RPMI8226 (cell line): ENCODE measurements at regions not wholly inside any gene's neighbourhood (a gene's known extent, or its start where the extent isn't known, plus 50 kb on each side); places are given as distances from the start of the nearest gene placed in this dataset.
"Not testable (repeated sequence)": the region's sequence is repeated elsewhere in the genome, so short reads cannot be mapped to it uniquely, and the experiment has no call there.

Experiments used
- DNase-seq: peaks from one replicate; pipeline ENCODE4 v3.0.0-alpha.2; 2015

DNA sequence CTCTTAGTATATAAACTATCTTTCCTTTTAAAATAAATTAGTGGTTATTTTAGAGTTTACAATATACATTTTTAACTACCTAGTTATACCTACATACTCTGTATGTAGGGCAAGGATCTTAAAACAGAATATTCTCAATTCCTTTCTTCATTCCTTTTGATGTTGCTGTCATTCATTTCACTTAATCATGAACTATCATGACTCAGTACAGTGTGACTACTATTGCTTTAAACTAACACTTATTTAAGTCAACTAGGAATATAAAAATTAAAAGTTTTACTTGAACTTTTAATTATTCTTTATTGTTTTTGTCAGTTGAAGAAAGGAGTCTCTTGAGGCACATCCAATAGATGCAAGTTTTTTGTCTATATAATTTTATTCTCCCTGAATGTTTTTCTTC lies 726.4 kb downstream of the BRINP3 start:
- DNase-seq: no peak

DNA sequence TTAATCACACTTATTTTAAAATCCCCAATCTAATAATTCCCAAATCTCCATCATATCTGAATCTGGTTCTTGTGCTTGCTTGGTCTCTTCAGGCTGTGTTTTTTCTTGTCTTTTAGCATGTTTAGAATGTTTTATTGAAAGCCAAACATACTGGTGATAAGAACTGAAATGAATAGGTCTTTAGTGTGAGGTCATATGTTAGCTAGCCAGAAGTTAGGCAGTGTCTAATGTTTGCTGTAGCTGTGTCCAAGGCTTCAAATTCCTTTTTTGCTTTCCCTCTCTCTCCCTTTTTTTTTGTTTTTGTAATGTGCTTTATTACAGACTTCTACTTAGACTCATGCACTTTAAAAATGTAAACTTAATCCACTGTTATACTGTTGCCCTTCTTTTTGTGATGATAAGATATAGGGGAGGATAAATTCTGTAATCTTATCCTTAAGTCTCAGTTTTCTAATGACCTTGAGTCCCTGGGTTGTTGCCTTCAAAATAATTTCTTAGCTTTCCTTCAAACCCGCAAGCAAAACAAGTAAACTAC lies 725.1 kb downstream of the BRINP3 start:
- no peak for DNase-seq

DNA sequence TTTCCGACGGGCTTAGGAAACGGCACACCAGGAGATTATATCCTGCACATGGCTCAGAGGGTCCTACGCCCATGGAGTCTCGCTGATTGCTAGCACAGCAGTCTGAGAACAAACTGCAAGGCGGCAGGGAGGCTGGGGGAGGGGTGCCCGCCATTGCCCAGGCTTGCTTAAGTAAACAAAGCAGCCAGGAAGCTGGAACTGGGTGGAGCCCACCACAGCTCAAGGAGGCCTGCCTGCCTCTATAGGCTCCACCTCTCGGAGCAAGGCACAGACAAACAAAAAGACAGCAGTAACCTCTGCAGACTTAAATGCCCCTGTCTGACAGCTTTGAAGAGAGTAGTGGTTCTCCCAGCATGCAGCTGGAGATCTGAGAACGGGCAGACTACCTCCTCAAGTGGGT lies 722.6 kb downstream of the BRINP3 start:
- not testable (repeated sequence) for DNase-seq

DNA sequence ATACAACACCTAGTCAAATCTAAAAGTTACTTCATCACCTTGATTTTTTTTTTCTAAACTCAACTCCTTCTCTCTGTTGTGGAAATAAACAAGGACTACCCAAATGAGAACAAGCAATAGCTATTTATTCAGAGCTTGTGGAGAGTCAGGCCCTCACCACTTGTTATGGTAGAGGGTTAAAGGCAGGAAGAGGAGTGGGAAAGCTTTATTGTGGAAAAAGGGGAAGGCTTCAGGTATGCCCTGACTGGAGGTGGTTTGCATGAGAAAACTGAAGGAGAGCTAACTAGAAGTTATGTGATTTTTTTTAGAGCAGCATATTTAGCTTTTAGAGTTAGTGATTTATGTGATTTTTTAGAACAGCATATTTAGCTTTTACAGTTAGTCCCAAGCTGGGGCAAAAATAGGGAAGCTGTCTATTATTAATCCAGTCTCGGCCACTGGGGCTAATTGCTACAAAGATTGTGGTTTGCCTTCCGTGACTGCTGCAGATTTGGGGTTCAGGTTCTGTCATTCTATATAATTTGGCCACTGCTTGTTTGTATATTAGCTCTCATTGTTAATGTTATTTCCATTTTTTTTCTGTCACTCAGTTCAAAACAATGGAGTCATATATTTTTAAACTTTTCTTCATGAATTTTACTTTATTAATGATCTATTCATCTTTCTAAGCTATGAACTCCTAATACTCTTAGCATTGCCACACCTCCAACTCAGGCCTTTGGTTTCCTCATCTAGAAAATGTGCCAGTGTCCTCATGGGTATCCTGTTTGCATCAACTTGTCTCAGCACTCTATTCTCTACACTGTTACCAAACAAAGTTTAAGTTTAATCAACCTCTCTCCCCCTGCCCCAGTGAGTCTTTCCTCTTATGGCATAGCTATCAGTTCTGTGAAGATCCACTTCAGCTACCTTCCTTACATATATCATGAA lies 713.0 kb downstream of the BRINP3 start:
- no peak for DNase-seq

DNA sequence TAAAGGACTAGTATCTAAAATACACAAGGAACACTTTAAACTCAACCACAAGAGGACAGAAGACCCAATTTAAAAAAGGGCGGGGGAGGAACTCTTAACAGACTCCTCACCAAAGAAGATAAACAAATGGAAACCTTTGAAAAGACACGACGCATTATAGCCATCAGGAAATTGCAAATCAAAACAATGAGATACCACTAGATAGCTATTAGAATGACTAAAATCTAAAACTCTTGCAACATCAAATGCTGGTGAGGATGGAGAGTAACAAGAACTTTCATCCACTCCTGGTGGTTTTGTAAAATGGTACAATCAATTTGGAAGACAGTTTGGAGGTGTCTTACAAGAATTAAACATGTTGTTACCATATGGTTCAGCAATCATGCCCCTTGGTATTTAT lies 708.2 kb downstream of the BRINP3 start:
- DNase-seq: no peak

DNA sequence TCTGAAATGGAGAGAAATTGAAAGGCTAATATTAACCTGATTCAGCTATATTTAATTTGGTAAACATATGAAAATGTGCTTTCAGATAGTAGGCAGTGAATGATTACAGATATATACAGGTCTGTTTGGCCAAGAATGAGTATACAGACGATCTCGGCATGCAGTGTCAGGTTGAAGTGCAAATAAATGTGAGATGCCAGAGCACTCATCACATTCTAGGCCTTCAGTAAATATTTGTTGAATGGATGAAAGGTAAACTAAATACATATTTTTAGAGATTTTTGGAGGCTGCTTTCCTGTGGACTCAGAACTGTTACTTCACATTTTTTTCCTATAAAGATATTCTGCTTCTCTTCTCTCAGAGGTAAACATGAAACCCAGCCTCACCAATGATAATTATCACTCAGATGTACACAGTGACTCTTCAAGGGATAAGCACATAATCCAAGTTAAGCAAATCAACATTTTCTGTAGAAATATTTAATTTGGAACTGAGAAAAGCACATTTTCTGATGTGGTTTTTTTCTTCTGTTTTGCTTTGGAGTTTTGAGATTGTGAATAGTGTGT lies 702.9 kb downstream of the BRINP3 start:
- DNase-seq: no peak

DNA sequence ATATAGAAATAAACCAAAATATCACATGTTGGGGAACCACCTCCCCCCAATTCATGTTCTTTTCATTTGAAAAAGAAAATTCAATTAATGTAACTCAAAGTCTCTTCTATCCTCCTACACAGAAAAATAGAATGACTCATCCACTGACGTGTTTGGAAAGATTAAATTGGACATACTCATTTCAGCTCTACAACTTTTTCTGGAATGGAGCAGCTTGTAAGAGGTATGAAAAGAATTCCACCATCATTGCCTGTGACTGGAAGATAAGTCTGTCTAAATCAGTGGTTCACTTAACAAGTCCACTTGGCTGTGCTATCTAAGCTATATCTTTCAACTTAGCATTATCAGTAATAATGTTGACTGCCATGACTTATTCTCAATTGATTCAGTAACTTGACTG lies 702.3 kb downstream of the BRINP3 start:
- DNase-seq: no peak

DNA sequence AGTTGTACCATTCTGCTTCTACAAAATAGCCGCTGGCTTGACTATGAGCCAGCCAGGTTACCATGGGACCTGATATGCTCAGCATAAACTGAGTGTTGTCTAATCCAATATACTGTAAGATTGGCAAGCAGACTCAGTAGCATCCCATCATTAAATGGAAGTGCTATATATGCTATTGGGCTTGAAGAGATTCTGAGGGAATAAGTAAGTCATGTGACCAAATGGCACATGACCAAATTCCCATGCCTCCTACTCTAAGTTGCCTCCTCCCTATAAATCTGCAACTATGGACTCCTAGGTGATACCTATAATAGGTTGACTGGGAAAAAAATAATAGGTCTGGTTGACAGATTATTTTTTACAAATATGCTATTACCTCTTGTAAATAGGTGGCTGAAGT lies 698.6 kb downstream of the BRINP3 start:
- no peak for DNase-seq

DNA sequence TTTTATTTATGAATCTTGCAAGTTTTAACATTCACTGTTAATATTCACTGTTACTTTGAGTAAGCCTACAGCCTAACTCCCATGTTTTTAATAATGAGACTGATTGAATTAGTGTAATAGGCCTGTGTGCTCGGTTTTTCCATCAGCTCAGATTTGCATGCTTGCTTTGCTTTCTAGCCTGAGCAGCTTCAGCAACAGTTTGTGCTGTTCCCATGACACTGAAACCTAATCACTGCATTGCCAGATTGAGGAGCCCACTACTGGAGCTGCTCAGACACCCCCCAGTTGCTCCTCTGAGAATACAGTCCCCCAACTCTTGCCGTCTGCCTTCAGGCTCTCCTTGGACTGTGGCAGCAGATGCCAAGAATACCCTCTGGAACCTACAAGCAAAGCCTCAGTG lies 695.4 kb downstream of the BRINP3 start:
- no peak for DNase-seq

DNA sequence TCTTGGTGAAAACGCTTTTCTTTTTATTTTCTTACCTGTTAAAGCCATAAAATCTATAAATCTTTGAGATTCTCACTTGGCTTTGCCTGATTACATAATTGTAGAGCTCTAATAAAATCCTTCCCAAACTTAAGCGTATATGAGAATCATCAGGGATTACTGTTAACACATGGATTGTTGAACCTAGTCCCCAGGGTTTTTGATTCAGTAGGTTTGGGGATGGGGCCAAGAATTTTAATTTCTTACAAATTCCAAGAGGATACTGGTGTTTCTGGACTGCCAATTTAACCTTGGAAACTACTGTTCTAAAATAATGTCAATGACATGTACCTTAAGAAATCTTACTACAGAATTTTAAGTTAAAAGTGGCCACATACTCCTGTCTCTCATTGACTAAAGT lies 694.2 kb downstream of the BRINP3 start:
- DNase-seq: no peak

DNA sequence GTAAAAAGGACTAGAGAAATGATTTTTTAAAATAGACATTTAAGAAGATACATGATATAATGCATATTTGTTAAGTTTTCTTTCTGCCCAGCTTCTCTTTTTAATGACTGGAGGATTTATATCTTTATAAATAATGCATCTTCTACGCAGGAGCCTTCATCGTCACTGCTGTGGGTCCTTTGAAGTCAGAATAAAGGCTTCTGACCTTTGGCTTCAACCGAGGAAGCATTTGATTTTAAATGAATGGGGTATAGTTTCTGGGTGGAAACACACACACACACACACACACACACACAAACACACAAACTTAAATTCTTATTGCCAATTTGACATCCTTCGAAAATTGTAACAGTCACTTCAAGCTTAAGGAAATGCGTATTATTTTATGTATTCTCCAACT lies 690.9 kb downstream of the BRINP3 start:
- no peak for DNase-seq

DNA sequence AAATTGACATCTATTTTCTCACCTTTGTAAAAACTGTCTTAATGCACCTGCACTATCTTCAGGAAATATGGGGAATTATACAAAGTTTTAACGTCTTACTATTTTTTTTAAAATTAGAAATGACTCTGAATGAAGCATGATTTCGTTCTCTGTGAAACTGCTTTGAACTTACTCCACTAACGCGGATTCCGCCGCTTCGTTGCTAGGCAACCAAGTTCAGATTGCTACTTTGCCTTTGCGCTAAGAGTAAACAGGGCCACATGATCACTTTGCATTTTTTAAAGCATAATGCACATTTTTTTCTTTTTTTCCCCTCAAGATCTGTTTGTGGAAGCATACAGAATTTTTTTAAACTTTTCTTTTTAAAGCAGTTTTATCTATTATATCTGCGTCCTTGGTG lies 690.5 kb downstream of the BRINP3 start:
- DNase-seq: no peak

DNA sequence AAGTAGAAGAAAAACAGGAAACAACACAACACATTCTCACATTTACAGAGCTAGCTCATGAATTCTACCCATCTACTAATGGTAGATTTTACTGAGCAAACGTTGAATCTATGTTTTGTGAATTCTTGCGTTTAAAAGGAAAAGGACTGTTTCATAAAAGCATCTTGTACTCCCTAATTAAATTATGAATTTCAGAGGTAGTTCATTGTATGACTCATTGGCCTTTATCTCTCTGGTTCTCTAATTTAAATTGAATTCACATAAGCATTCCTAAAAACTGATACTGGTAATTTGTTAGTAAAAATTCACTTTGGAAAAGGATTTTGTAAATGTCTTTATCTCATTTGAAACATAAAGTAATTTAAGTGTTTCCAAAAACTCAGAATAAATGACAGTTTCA lies 687.3 kb downstream of the BRINP3 start:
- no peak for DNase-seq

DNA sequence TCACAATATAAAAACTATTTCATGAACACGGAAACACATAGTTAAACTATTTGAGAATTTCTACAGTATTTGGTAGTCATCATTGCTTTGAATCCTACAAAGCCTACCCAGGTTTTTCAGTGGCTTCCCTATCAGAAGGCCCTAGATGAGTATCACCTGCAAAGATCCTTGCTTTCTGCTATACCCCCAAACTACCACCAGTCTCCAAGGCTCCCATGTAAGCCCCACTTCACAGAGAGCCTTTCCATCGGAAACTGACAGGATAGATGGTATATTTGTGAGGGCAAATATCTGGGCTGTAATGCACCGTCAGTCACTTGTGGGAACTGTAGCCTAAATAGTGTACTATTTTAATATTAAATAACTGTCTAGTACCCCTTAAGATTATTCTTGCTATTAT lies 674.3 kb downstream of the BRINP3 start:
- DNase-seq: no peak

DNA sequence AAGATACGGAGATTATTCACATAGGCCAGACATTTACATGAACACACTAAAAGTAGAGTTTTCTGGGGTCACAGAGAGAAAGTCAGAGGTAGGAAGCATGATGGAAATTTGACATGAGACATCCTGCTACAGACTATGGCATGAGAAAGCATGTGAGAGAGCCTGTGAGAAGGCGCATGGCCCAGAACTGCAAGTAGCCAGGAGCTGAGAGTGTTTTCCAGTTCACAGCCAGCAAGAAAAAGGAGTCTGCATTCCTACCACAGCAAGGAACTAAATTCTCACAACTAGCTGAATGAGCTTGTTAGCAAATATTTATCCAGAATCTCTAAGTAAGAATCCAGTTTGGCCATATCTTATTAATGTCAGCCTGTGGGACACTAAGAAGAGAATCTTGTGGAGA lies 673.3 kb downstream of the BRINP3 start:
- DNase-seq: no peak

DNA sequence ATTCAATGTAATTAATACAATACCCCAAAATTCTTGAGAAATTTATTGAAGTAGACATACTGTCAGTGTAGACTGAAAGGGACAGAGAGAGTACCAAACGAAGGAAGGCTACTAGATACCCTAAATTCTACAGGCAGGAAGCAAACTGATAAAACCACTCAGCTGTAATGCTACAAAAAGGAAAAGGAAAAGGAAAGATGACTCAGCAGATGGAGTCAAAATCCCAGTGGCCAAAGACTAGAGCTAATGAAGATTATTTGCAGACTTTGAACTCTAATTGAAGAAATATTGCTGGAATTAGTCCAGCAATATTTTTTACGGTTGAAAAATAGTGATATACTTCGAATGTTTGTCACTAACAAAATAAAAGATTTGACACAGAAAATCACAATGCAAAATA lies 671.9 kb downstream of the BRINP3 start:
- no peak for DNase-seq

DNA sequence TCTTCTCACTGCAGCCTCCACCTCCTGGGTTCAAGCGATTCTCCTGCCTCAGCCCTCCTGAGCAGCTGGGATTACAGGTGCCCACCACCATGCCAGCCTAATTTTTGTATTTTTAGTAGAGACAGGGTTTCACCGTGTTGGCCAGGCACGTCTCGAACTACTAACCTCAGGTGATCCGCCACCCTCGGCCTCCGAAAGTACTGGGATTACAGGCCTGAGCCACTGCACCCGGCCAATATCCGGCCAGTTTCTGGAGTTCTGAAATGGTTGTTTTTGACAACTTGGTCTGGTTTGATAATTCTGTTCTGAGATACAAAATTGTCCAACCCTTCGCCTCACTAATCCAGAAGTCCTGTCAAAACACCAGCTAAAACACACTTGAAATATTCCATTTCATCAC lies 667.0 kb downstream of the BRINP3 start:
- not testable (repeated sequence) for DNase-seq

DNA sequence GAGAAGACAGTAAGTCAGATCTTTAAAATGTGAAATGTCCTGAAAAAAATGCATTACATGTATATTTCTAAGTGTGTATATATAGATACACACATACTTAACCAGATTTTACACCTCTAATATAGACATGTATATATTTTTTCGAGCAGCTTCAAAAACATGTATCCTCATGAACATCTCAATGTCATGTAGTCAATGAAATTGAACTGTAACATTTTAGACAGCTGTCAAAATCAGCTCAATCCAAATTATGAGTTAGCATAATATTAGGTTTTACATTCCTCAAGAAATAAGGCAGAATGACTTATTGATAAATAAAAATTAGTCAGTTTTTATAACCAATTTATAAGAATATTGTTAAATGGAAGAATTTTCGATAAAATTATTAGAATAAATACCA lies 665.7 kb downstream of the BRINP3 start:
- DNase-seq: no peak

DNA sequence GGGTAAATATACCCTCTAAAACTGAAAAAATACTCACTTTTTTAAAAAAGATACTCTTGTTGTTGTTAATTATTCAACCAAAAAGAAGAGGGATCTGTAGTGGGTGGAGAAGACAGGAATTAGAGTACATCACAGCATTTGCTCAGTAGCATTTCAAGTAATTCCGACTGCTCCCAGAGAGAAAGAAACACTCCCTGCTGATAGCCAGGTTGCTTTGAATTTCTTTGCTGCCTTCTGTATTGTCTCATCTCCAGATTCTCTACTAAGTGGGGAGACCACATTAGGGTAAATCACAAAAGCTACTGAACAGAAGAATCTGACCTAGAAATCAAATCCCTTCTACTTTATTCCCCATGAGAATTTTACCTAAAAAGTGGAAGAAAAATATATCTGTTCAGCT lies 661.1 kb downstream of the BRINP3 start:
- no peak for DNase-seq

DNA sequence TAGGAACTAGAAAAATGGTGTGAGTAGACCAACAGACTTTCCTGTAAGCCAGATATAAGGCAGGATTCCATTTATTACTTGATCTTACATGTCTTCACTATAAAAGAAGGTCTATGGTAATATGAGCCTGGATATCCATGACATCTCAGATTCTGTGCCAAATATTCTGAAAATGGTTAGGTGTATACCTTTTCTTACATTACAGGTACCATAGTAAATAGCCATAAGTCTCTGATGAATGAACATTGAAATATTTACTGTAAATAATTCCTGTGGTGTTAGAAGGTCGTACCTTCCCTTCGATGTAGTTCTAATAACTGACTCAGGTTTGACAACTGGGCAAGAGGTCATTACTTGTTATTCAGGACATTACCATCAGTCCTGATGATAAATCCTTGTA lies 657.9 kb downstream of the BRINP3 start:
- no peak for DNase-seq

DNA sequence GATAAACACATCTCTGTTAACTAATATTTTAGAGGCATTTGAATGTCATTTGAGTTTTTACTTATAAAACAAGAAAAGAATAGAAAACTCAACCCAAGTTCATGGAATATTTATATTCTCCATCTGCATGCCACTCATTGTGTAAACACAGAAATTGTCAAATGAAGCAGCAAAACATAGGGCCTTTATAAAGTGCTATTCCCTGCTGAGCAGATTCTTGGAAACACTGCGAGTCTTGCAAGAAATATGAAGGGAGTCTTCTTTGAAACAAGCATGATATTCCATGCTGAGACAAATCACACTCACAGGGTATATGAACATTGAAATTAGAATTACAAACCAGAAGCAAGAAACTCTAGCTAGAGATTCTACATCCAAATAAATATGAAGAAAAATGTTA lies 655.8 kb downstream of the BRINP3 start:
- no peak for DNase-seq

DNA sequence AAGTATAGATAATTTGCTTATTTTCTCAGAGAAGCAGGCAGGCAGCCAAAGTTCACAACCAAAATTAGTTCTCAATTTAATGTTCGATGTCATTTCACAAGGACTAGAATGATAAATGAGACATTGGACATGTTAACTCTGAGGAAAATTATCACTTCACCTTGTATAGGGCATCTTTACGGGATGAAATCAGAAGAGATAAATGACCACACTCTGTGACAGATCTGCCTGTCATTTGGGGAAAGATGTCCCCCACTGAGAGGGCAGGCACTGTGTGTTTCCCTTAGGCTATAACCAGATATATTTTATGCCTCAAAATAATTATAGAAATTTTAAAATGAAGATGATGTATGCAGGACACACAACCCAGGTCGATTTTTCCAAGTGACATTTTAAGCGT lies 642.9 kb downstream of the BRINP3 start:
- DNase-seq: no peak

DNA sequence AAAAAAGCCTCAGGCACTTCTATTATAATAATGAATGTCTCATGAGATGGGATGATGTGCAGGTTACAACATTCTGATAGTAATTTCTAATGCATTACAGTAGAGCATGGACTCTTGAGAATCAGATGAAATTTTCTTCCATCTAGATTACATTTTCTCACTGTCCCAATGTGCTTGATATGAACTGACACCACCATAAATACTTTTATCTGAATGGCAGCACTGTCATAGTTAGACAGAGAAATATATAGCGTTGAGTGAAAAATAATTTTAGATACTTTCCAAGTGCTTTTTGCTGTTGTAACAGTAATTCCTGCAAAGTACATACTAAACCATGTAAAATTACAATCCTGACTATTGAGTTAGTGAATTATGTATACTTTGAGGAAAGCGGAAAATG lies 630.1 kb downstream of the BRINP3 start:
- no peak for DNase-seq

DNA sequence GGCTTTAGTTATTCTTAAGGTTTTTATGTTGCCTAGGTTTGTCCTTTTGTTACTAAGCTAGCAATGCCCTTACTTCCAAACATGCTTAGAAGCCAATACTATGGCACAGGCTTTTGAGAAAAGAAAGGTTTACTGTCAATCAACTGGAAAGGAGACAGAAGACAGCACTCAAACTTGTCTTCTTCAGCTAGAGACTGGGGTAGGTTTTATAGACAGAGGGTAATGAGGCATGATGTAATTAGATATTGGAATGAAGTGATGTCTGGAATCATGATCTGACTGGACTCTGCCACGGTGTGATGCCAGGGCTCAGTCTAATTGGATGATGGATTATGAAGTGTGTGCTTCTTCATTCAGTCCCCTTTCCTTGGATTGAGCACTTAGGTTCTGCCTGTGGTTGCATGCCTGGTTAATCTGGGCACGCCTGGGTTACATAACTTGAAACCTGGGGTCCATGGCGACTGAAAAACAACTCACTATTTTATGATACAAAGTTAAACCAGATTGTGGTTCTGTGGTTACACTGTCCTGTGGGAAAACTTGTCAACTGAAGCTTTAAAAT lies 625.8 kb downstream of the BRINP3 start:
- no peak for DNase-seq
